Hematopoietic multipotent progenitor cell treated with erythropoietin and hydrocortisone succinate and interleukin-3 and kit ligand, for 17 days (in vitro differentiated cells): ENCODE measurements at regions not wholly inside any gene's neighbourhood (a gene's known extent, or its start where the extent isn't known, plus 50 kb on each side); places are given as distances from the start of the nearest gene placed in this dataset.
"Not testable (repeated sequence)": the region's sequence is repeated elsewhere in the genome, so short reads cannot be mapped to it uniquely, and the experiment has no call there.

Experiments
- DNase-seq: peaks from one replicate; pipeline ENCODE4 v3.0.0-alpha.2; 2015; ENCODE audit warnings: low spot score

DNA sequence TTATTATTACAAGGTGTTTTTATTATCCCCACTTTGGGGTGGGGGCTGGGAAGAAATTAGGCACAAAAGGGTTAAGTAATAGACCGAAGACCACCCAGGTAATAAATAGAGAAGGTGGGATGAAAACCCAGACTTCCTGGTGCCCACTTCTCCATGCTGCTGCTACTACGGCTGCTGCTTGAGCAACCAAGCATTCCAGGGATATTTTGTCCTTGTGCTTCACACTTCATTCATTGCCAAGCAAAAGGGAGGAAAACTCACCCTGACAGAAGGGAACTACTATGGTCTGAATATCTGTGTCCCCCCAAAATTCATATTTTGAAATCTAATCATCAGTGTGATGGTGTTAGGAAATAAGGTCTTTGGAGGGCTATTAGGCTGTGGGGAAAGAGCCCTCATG lies 470.9 kb upstream of the API5 start:
- DNase-seq, result no peak

DNA sequence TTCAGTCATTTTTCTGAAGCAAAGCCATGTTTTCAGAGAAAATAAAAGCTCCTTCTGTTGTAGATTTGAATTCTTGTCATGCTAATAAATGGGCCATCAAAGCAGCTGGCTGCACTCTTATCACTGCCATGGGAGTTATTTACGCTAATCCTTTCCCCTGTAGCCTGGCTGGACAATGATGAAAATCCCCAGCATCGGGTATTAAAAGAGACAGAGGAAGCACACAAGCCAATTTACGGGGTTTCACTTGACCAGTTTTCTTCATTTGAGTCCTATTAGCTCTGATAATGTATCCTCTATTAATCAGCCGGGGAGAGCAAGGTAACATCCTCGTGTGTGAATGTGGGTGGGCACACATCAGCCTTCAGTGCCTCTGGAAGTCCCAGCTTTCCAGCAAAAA lies 470.2 kb upstream of the API5 start:
- no peak for DNase-seq

DNA sequence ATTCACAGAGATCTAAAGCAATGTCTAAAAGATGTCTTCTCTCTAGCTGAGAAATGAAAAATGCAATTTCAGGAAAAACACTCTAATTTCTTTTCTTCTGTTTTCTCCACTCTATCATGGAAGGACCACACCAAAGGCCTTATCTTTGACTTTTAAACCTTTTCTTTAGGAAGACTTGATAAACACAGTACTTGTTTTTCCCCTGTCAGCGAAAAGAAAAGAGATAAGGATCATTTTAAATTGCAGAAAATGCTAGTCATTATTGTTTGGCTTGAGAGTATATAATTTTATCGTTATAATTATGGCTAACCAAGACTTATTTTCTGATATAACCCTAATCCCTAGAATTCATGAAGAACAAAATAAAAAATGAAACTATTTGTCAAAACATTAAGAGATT lies 462.4 kb upstream of the API5 start:
- DNase-seq, result no peak

DNA sequence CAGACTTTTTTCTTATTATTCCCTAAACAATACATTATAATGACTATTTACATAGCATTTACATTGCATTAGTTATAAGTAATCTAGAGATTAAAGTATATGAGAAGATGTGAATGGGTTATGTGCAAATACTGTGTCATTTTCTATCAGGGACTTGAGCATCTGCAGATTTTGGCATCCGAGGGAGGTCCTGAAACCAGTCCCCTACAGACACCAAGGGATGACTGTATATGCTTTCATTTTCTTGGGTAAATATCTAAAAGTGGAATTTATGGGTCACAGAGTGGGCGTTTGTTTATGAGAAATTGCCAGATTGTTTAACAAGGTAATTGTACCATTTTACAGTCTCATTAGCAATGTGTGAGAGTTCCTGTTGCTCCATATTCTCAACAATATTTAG lies 454.5 kb upstream of the API5 start:
- DNase-seq, result no peak

DNA sequence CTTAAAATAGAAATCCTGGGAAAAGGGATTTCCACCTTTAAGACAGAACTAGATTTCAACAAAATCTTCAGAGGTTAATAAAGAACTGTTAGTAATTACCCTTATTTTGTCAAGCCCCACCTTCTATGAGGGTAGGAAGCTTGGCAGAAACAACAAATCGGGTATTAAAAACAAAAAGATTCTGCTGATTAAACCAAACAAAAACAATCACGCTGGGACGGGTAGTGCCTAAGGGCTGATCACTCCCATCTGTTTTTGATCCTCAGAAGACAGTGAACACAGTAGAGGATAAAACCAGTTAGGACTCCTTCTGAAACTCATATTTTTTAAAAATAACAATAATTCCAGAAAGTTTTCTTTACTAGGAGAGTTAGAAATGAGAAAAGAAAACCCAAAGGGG lies 441.3 kb upstream of the API5 start:
- no peak for DNase-seq

DNA sequence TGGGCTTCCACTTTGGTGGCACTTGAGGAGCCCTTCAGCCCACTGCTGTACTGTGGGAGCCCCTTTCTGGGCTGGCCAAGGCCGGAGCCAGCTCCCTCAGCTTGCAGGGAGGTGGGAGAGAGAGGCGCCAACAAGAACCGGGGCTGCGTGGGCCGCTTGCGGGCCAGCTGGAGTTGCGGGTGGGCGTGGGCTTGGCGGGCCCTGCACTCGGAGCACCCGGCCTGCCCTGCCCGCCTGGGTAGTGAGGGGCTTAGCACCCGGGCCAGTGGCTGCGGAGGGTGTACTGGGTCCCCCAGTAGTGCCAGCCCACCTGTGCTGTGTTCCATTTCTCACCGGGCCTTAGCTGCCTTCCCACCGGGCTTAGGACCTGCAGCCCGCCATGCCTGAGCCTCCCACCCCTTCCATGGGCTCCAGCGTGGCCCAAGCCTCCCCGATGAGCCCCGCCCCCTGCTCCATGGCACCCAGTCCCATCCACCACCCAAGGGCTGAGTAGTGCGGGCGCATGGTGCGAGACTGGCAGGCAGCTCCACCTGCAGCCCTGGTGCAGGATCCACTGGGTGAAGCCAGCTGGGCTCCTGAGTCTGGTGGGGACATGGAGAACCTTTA lies 437.9 kb upstream of the API5 start:
- not testable (repeated sequence) for DNase-seq

DNA sequence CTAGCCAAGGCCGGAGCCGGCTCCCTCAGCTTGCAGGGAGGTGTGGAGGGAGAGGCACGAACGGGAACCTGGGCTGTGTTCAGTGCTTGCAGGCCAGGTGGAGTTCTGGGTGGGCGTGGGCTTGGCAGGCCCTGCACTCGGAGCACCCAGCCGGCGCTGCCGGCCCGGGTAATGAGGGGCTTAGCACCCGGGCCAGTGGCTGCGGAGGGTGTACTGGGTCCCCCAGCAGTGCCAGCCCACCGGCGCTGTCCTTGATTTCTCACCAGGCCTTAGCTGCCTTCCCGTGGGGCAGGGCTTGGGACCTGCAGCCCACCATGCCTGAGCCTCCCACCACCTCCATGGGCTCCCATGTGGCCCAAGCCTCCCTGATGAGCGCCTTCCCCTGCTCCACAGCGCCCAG lies 430.5 kb upstream of the API5 start:
- DNase-seq, result not testable (repeated sequence)

DNA sequence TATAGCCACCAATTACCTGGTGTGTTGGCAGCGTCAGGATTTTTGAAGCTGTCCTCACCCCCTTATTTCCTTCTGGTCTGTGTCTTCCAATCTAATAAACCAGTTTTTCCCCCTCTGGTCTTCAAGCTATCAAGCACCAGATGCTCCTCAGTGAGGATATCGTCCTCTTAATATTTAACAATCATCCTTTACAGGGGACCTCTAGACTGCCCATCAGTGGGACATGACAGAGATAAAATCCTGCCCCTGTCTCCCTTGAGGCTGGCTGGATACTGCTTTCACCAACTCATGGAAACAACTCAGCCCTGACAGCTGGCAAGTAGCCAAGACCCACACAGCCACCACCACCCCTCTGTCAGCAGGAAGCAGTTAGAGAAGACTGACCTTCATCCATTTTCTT lies 421.0 kb upstream of the API5 start:
- no peak for DNase-seq

DNA sequence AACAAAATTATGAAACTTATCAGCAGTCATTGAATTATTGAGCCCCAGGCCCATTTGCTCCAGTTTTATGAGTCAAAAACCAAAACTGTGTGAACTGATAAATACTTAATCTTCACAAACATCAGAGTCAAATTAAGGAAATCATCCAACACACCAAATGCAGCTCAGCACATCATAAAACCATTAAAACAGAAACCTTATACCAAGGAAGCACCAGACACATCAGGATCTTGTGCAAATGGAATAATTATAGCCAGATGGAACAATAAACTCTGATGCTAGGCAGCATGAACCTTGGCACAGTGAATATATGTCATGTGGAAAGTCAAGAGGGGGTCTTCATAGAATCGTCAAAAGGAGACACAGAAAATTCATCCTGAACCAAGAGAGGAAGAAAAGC lies 410.7 kb upstream of the API5 start:
- DNase-seq, result no peak

DNA sequence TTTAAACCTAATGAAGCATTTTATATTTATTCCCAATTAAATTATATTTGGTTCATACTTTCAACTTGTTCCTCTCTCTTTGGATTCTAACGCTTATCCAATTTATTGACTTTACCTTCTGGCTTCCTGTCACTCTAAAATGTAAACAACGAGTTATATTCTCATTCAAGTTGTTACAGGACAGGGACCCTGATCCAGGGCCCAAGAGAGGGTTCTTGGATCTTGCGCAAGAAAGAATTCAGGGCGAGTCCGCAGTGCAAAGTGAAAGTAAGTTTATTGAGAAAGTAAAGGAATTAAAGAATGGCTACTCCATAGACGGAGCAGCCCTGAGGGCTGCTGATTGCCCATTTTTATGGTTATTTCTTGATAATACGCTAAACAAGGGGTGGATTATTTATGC lies 405.6 kb upstream of the API5 start:
- no peak for DNase-seq

DNA sequence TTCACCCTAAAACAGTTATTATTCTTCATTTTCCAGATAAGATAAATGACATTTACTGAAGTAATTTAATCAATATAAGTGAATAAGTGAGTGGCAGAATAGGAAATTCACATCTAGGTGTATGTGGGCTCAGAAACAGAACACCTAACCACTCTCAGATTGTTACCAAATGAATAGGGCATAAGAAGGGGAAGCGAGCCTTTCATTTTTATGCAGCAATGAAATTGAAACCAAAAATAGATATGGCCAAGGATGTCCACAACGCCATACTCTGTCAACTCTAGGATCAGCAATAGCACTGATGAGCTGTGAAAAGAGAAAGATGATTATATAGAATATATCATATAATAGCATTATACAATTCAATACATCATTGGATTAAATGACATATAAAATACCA lies 398.1 kb upstream of the API5 start:
- DNase-seq, result no peak

DNA sequence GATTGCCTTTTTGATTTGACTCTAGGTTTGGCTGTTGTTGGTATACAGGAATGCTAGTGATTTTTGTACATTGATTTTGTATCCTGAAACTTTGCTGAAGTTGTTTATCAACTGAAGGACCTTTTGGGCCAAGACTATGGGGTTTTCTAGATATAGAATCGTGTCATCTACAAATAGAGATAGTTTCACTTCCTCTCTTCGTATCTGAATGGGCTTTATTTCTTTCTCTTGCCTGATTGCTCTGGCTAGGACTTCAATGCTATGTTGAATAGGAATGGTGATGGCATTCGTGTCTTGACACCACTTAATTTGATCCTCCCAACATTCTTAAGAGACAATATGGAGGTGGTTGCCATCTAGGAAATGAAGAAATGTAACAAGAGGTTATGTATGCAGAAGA lies 388.1 kb upstream of the API5 start:
- no peak for DNase-seq

DNA sequence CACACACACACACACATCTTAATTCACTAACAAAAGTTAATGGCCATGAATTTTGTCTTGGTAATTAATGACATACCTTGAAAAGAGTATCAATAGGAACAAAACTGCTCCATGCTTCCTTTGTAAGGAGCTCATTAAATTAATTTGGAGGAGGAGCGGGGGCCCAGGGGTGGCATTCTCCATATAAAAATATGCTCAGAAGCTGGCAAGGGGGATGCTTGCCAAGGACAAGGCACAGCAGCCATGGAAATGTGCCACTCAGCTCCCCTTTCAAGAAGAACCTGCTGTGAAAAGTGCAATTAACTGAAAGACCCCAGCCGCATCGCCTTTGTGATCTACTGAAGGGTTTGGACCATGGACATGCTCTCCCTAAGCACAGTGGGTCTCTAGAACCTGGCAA lies 385.9 kb upstream of the API5 start:
- no peak for DNase-seq

DNA sequence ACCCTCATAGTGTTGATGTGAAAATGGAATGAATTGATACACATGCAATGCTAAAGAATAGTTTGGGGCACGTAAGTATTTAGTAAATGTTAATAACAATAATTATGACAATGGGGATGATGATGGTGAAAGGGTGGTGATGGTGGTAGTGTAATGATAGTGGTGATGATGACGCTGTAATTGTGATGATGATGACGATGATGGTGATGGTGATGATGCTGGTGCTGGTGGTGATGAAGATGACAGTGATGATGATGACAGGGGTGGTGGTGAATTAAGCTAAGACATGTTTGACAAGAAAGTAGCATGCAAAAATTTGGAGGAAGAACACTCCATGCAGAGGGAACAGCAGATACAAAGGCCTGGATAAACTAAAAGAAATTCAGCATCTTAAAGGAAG lies 364.4 kb upstream of the API5 start:
- no peak for DNase-seq

DNA sequence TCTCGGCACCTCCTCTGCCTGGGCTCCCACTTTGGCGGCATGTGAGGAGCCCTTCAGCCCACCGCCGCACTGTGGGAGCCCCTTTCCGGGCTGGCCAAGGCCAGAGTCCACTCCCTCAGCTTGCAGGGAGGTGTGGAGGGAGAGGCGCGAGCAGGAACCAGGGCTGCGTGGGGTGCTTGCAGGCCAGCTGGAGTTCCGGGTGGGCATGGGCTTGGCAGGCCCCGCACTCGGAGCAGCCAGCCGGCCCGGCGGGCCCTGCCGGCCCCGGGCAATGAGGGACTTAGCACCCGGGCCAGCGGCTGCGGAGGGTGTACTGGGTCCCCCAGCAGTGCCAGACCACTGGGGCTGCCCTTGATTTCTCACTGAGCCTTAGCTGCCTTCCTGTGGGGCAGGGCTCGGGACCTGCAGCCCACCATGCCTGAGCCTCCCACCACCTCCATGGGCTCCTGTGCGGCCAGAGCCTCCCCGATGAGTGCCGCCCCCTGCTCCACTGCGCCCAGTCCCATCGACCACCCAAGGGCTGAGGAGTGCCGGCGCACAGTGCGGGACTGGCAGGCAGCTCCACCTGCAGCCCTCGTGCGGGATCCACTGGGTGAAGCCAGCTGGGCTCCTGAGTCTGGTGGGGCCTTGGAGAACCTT lies 361.9 kb upstream of the API5 start:
- not testable (repeated sequence) for DNase-seq

DNA sequence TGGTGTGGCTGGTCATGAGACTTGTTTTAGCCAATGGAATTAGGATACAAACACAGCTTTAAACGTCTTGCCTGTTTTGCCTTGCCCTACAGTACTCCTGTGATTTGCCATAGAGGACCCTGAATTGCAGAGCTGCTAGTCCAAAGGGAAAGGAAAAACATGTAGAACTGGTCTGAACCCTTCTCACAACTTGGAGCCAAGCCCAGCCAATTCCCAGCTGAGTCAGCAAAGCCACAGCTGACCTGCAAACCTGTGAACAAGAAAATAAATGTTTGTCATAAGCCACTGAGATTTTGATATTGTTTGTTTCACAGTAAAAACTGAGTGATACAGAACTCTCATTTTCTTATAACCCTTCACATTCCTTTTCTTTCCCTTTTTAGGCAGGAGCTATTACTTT lies 360.5 kb upstream of the API5 start:
- no peak for DNase-seq

DNA sequence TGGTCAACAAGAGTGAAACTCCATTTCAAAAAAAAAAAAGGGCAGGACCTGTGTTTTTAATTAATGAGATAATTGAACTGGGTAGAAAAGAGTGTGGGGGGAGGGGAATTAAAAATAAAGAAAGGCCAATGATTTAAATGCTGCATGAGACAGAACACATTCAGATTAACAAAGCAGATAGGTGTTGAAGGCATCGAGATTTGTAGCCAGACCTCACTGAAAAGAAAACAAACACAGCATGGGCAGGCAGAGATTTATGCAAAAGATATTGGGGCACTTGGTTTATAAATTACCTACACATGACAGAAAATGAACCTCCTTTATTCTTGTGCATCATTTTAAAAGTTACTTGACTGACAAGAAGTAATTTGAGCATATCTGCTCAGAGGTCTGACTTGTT lies 354.0 kb upstream of the API5 start:
- no peak for DNase-seq

DNA sequence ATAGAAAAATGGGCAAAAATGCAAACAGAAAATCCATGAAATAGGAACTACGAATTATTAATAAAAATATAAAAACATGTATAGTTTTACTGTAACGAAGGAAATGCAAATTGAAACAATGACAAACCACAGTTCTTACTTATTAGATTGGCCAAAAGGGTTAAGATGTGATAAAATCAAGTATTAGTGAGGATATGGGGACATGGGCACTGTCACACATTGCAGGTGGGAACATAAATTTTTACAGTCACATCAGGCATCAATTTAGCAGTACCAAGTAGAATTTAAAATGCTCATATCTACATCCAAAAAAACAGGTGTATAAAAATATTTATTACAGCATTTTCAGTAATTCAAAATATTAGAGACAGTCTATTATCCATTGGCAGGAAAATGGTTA lies 353.2 kb upstream of the API5 start:
- no peak for DNase-seq

DNA sequence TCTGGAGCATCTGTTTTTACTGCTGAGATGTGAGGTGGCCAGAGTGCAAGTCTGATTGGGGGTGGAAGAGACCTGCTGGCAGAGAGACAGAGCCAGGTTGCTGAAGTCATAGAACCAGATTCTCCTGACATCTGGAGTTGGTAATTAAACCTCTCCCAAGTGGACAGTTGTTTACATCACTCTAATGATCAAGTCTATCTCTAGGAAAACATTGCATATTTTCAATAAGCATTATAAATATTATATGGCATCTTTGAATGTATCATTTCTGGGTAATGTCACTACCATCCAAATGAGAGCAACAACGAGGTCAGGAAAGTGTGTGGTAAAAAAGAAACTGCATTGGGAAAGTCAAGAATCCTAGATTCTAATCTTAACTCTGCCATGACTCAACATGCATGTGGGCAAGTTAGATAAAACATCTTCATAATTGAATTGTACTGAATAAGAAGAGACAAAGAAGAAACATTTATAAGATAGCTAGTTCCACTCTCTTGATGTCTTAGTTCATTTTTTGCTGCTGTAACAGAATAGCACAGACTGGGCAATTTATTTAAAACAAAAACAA lies 351.2 kb upstream of the API5 start:
- DNase-seq, result no peak

DNA sequence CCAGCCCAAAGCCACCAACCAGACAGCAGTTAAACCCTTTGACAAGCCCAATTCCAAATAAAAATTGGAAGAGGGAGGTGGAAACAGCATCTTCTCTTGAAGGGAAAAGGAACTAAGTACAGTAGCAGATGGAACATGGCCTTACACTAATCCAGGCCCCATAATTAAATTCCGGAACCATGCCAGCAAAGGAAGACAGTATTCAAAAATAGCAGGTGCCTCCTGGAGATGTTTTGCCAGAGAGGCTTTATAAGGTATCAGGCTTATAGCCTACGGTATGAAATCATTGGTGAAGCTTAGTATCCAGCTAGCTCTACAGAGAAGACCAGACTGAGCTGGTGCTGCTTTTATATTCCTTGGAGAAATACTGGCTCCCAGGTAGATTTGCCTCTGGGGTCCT lies 344.1 kb upstream of the API5 start:
- no peak for DNase-seq

DNA sequence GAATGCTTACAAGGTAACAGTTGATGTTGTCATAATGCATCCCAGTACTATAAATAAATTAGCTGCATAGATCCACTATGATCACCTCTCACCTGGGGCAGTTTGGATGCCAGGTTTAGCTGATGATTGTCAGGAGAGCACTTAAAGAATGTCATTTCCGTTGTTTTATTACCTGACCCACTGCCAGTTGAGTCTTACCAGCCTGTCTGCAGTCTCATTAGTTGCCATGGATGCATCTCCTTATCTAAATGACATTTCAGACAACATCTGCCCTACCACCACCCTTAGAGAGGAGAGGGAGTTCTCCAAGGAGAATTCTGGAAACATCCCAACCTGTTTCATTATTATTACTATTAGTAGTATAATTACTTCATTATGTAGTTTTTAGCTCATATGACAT lies 339.1 kb upstream of the API5 start:
- DNase-seq, result no peak

DNA sequence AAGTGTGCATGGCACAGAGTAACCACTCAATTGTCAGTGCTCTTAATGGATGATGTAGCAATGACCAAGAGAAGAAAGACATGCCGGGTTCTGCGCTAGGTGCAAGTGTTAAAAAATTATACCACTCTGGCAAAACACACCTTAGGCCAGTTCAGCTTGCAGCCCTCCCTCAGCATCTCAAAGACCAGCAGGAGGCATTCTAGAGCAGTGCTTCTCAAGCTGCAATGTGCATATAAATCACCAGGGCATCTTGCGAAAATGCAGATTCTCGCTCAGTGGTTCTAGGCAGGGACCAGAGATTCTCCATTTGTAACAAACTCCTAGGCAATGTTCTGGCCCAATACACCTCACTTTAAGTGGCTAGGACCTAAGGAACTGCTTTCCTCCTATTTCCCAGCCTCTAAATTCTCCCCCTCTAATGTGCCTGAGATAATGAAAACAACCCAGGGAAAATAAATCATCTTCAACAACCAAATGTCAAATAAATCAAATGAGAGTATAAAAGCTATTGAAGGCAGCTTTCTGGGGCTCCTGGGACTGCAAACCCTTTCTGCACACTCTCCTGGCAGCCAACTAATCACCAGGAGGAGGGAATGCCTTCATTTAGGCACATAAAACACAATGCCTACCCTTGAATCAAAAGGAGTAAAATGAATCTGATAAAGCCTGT lies 337.2 kb upstream of the API5 start:
- DNase-seq, result no peak

DNA sequence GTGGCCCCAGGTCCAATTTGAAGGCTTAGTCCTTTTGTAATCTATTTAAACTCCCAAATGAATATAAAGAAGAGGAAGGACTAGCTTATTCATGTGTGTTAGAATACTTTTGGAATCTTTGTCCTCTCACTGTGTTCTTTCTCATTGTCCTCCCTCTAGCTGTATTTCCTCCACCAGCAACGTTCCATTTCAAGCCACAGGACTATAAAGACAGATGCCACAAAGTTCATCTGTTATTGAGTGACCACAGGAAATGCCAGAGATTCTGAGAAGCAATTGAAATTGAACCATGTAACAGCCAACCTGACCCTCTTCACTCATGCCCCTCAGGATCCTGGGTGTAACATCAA lies 336.6 kb upstream of the API5 start:
- DNase-seq, result no peak
